GM12891 (cell line): ENCODE measurements at regions not wholly inside any gene's neighbourhood (a gene's known extent, or its start where the extent isn't known, plus 50 kb on each side); places are given as distances from the start of the nearest gene placed in this dataset.

ENCODE experiments used
- DNase-seq: peaks from one replicate; pipeline ENCODE4 v3.0.0; 2011; ENCODE audit warnings: low spot score; ENCODE audit not compliant: insufficient read length
- FAIRE-seq: peaks from 2 replicates; lab custom pipeline; 2011; peaks lifted over from hg19 to GRCh38; lab: Jason Lieb, UNC
- PAX5 ChIP-seq: IDR thresholded peaks from 2 replicates; pipeline ENCODE4 v1.6.1; 2011; ENCODE audit warnings: low read length, moderate library complexity, mild to moderate bottlenecking; ENCODE audit not compliant: insufficient read depth, severe bottlenecking
- POLR2A ChIP-seq: IDR thresholded peaks from 2 replicates; pipeline ENCODE4 v1.6.1; 2011; ENCODE audit warnings: low read depth, low read length, control low read depth
- POLR2AphosphoS5 ChIP-seq: IDR thresholded peaks from 2 replicates; pipeline ENCODE4 v1.6.1; 2011; ENCODE audit warnings: low read depth, low read length, control low read depth
- POU2F2 ChIP-seq: IDR thresholded peaks from 2 replicates; pipeline ENCODE4 v1.6.1; 2011; ENCODE audit warnings: low read depth, mild to moderate bottlenecking, control low read depth, low read length, moderate library complexity
- SPI1 ChIP-seq: IDR thresholded peaks from 2 replicates; pipeline ENCODE4 v1.6.1; 2011; ENCODE audit warnings: low read depth, low read length, control low read depth
- TAF1 ChIP-seq: IDR thresholded peaks from 2 replicates; pipeline ENCODE4 v1.6.1; 2011; ENCODE audit warnings: low read depth, low read length, control low read depth

- FAIRE-seq: no peak
- TF ChIP-seq POLR2A: no peak
- no peak for TF ChIP-seq TAF1
- TF ChIP-seq POLR2AphosphoS5: no peak
- no peak for TF ChIP-seq SPI1
- no peak for TF ChIP-seq PAX5
- no peak for TF ChIP-seq POU2F2
- no peak for DNase-seq
Measured at GRCh38 chrX:42725196-42725595, 52.8 kb downstream of the PPP1R2C start.

- TF ChIP-seq TAF1 (no peak), SPI1 (peak; percentile 56), POLR2AphosphoS5 (no peak), PAX5 (no peak)
- no peak for FAIRE-seq
- no peak for DNase-seq
Measured at GRCh38 chrX:42720209-42720608, 57.8 kb downstream of the PPP1R2C start.

DNA sequence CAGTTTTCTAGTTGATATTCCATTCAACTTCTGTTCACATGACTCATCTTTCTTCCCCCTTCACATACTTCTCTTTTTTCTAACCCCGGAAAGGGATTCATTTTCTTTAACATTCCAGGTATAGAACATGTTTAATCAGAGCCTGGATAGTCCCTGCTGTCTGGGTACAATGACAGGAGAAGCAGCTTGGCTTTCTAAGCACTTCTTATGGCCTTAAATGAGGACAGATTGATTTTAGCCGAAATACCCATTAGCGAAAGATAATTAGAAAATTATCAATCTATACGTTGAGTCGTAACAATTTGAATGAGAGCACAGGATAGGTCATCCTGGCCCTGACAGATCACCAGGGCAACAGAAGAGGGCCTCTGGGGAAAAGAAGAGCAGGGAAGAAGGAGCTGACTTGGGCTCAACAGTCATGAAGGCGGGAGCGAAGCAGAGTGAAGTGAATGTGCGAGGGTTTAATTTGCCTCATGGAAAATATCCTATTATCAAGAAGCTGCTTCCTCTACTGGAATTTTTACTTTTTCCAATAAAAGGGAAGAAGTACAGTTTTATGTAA is 62.2 kb downstream of the PPP1R2C start:
- no peak for TF ChIP-seq SPI1
- TF ChIP-seq POLR2A: no peak
- no peak for TF ChIP-seq POLR2AphosphoS5
- no peak for TF ChIP-seq POU2F2
- no peak for TF ChIP-seq TAF1
- no peak for TF ChIP-seq PAX5
- FAIRE-seq (no peak), DNase-seq (no peak)

GRCh38 chrX:42714981-42715700 is 62.8 kb downstream of the PPP1R2C start:
- FAIRE-seq (peak; percentile 64), DNase-seq (no peak)
- TF ChIP-seq PAX5 (no peak), TAF1 (no peak), SPI1 (no peak), POLR2A (no peak), POU2F2 (no peak), POLR2AphosphoS5 (no peak)

DNA sequence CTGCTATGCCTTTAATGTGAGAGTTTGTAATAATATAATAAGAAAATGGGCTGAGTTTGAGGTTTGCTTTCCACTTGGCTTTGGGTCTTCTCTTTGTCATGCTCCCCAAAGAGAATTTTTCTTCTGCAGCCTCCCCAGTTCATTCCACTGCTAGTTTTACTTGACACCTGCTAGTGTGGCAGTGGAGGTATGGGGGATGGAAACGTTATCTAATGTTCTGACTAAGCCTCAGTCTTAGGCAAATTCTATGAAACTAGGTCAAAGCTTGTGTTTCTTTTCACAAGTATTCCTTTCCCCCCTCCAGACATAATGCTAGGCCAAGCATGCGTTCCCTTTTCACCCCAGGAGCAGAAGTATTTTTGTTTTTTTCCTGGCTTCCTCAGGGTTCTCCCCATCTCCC is 67.5 kb downstream of the PPP1R2C start:
- no peak for TF ChIP-seq TAF1
- no peak for TF ChIP-seq POLR2AphosphoS5
- TF ChIP-seq PAX5: no peak
- TF ChIP-seq SPI1: no peak
- no peak for TF ChIP-seq POU2F2
- TF ChIP-seq POLR2A: no peak
- no peak for DNase-seq
- no peak for FAIRE-seq

DNA sequence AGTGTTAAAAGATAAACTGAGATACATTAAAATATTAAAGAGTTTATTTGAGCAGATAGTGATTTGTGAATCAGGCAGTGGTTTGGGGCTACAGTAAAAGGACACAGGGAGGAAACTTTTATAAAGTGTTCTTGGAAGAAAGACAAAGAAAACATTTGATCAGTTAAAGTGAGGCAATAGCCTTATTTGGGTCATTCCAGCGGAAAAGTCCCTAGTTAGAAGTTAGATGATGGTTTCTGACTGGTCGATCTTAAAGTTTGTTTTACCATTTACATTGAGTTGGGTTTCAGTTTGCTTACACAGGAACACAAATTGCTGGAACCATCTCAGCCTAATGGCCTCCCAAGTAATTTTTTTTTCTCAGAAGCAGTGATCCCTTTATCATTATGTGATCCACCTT is 69.7 kb downstream of the PPP1R2C start:
- no peak for FAIRE-seq
- TF ChIP-seq POU2F2: no peak
- no peak for DNase-seq

- TF ChIP-seq POLR2A: no peak
- TF ChIP-seq POLR2AphosphoS5: no peak
- no peak for TF ChIP-seq POU2F2
- no peak for TF ChIP-seq SPI1
- TF ChIP-seq PAX5: no peak
- TF ChIP-seq TAF1: no peak
- no peak for FAIRE-seq
- no peak for DNase-seq
Measured at GRCh38 chrX:42707742-42708141, 70.2 kb downstream of the PPP1R2C start.

DNA sequence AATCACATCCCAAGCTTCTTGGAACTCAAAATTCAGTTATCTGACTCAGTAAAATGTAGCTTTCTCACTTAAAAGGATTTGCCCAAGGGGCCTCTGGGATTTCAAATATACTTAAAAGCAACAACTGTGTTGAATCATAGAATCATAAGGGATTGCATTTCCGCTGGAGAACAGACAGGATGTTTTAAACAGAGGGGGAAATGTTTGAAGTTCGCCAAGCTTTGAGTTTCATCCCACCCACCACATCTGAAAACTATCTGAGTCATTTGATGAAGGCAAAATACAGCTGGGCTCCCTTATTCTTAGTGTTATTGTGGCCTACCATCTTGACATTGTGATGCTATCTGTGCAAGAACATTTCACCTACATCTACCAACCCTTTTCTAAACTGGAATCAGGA is 73.5 kb downstream of the PPP1R2C start:
- DNase-seq: no peak
- FAIRE-seq: no peak
- no peak for TF ChIP-seq POLR2A
- TF ChIP-seq TAF1: no peak
- no peak for TF ChIP-seq PAX5
- TF ChIP-seq SPI1: no peak
- TF ChIP-seq POU2F2: no peak

GRCh38 chrX:42697544-42697943 is 80.4 kb downstream of the PPP1R2C start:
- no peak for FAIRE-seq
- TF ChIP-seq POU2F2 (no peak), POLR2A (no peak), SPI1 (no peak), TAF1 (no peak), POLR2AphosphoS5 (no peak), PAX5 (no peak)
- no peak for DNase-seq
